ENCODE measurements at regions not wholly inside any gene's neighbourhood (a gene's known extent, or its start where the extent isn't known, plus 50 kb on each side); places are given as distances from the start of the nearest gene placed in this dataset.
"Not testable (repeated sequence)": the region's sequence is repeated elsewhere in the genome, so short reads cannot be mapped to it uniquely, and the experiment has no call there.

DNA sequence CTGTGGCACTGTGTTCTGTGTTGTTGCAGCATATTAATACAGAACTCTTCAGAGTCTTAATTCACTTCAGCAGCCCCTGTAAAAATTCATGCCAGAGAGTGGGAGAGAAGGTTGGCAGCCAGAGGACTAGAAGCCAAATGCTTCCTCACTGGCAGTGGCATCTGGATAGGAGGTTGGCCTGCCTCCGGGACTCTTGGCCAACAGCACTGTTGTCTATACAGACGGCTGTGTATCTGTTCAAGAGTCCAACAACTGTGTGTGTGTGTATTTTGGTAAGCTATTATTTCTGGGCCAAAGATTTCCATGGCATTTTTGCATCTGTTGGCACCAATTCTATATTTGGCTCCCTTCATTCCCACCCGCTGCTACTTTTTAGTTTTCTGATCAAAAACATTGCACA, 156.0 kb upstream of the SOX2 start:
- intact Hi-C loops (cut with DNase I) = no loop called here

DNA sequence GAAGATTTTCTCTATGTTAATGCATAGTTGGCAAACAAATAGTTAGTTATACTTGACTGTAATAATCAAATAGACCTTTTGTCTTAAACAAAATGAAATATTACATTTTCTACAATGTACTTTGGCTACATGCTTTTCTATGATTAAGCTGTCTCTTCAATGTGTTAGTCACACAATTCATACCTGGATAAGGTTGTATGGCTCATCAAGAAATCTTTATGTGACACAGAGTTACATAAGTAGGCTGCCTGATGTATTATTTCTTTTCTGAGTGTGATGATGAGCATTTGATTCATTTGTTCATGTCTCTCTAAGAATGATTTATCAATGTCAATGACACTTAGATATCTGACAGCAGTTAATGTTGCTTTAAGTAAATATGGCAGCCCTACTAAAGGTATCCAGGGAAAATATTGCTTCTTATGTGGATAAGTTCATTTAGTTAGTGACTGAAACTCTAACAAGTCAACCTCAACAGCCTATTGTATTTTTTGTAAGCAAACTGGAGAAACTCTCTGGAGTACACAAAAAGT, 157.4 kb upstream of the SOX2 start:
- no peak for ATAC-seq
- no peak for DNase-seq
- intact Hi-C loops (cut with DNase I) = no loop called here

More for the DNA sequence above, 156.0 kb upstream of the SOX2 start:
- no peak for DNase-seq
- no peak for ATAC-seq

DNA sequence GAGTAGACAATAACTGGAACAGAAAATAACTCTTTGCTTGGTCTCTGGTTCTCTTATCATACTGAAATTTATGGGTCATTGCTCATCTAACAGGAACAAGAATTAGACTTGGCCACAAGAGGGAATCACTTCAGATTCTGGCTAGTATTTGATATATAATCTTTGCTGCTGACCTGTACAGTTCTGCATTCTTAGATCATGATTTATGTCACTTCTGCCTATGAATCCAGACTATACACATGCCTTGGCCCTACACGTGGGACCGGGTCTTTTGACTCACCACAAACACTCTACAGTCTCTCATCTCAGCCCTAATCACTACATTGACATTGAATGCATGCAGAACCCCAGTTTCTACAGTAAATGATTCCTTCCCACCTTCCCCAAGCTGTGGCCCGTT, 162.5 kb upstream of the SOX2 start:
- ATAC-seq (no peak), DNase-seq (no peak)
- intact Hi-C loops (cut with DNase I) = no loop called here

DNA sequence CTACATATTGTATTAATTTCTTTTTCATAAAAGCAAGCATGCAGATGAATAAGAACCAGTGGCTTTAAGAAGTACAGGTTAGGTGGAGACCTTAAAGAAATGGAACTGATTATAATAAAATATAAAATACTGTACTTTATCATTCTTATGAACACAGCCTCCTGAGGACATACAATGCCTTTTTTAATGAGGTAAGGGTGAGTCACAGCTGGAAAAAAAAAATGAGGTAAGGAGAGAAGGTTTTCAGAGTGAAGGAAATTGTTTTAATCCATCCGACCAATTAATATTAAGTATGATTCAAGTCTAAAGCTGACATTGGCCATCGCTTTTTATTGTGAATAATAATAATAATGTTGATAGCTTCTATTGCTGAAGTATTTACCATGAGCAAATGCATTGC, 170.3 kb upstream of the SOX2 start:
- intact Hi-C loops (cut with DNase I) = no loop called here
- DNase-seq = no peak
- no peak for ATAC-seq

DNA sequence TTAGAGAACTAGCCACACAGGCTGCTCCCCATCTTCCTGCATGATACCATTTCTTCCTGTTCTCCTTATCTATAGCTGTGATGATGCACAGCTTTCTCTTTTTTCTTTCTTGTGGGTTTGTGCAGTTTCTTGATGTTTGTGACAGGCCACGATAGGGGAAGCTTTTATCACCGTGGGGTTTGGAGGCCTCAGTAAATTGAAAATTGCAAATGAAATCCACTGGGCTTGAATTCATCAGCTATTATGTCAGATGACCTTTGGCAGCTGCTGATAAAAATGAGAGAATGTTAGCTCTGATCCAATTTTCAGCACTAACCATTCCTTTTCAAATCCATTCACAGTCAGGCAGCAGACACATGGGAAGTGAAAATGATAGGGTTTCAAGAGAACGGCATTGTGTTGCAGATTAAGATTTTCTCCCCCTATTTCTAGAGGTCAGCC, 176.9 kb upstream of the SOX2 start:
- ATAC-seq (no peak), DNase-seq (no peak)
- intact Hi-C loops (cut with DNase I) = no loop called here

DNA sequence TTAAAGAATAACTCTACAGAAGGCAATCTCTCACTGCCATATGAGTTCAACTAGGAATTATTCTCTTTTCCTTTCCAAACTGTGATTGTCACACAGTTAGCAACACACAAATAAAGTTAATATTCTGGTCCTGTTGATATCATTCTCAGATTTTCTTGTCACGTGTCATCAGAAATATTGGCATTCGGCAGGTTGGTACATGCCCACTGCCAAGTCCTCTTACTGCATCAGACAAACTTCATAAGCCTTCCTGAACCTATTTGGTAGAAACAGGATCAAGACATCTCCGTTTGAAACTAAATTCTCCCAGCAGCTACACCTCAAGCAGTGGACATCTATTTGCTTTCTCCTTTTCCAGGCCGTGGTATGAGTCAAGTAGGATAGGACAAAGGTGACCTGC, 177.9 kb upstream of the SOX2 start:
- intact Hi-C loops (cut with DNase I) = no loop called here
- DNase-seq (no peak), ATAC-seq (no peak)

DNA sequence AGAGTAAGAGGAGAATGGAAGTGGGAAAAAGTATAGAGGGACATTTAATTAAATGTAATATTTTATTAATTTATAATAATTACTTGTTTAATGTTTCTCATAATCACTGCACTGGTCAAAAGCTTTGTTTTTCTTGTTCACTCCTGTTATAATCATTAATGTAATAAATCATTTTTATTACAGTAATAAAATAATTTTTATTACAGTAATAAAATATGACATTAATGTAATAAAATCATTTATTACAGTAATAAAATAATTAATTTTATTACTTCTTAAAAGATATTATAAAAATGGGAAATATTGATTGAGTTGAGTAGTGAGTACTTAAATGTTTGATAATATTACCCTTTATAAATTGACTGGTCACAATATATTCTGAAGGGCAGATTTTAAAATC, 181.1 kb upstream of the SOX2 start:
- no peak for ATAC-seq
- intact Hi-C loops (cut with DNase I) = no loop called here

DNA sequence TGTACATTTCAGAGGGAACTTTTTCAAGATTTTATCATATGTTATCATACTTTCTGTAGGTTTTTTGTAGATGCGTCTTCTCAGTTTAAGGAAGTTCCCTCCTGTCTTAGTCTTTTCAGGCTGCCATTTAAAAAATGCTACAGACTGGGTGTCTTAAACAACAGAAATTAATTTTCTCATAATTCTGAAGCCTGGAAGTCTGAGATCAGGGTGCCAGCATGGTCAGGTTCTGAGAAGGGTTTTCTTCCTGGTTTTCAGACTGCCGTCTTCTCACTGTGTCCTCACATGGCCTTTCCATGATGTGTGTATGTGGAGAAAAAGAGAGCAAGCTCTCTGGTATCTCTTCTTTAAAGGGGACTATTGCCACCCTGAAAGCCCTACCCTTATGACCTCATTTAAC, 189.9 kb upstream of the SOX2 start:
- DNase-seq = no peak
- intact Hi-C loops (cut with DNase I) = no loop called here
- ATAC-seq = no peak

More for the DNA sequence above, 181.1 kb upstream of the SOX2 start:
- DNase-seq = no peak

DNA sequence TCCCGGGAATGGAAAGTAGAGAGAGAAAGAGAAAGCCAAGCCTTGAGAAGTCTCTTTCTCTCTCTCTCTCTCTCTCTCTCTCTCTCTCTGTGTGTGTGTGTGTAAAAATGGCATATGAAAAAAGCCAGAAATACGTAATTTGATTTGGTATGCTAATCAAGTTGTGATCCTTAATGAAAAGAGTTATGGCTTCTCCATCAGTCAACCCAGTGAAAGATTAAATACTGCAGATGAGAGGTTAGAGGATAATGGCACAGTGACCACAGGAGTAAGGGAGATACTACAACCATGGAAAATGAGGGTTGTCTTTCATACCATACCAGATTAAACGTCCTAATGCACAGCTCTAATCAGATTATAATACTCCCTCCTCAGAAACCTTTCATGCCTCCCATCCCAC, 193.5 kb upstream of the SOX2 start:
- intact Hi-C loops (cut with DNase I) = no loop called here
- no peak for ATAC-seq
- no peak for DNase-seq

DNA sequence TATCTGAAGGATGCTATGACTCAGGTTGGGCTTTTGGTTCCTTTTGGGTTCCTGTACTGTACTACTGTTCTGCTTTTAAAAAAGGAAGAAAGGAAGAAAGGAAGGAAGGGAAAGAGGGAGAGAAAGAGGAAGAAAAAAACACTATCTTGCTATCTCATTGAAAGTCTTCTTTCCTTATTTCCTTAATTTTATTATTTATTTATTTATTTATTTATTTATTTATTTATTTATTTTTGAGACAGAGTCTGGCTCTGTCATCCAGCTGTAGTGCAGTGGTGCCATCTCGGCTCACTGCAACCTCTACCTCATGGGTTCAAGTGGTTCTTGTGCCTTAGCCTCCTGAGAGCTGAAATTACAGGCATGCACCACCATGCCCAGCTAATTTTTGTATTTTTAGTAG, 198.9 kb upstream of the SOX2 start:
- DNase-seq (no peak), ATAC-seq (no peak)
- intact Hi-C loops (cut with DNase I) = no loop called here

DNA sequence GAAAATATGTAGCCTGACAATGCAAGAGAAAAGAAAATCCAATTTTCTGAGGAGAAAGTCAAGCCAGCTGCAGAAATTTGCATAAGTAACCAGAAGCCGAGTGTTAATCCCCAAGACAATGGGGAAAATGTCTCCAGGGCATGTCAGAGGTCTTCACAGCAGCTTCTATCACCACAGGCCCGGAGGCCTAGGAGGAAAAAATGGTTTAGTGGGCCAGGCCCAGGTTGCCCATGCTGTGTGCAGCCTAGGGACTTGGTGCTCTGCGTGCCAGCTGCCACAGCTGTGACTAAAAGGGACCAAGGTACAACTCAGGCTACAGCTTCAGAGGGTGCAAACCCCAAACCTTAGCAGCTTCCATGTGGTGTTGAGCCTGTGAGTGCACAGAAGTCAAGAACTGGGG, 201.2 kb upstream of the SOX2 start:
- ATAC-seq = no peak
- DNase-seq = no peak
- intact Hi-C loops (cut with DNase I) = no loop called here

DNA sequence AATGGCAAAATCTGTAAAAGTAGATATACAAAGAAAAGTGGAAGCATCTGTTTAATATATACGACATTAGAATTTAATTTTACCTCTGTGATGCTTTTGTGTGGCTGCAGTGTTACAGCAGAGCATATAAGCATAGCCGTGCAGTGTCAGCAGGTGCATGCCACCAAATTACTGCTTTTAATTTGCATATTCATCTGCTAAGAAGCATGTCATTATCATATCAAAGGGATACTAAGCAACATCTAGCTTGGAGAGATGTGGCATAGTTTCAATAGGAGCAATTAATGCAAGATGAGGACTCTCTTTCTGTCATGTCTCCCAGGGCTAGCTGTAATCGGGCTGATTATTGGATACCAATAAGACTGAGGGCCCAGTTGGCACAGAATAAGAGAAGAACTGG, 214.4 kb upstream of the SOX2 start:
- ATAC-seq (no peak), DNase-seq (no peak)
- intact Hi-C loops (cut with DNase I) = no loop called here

DNA sequence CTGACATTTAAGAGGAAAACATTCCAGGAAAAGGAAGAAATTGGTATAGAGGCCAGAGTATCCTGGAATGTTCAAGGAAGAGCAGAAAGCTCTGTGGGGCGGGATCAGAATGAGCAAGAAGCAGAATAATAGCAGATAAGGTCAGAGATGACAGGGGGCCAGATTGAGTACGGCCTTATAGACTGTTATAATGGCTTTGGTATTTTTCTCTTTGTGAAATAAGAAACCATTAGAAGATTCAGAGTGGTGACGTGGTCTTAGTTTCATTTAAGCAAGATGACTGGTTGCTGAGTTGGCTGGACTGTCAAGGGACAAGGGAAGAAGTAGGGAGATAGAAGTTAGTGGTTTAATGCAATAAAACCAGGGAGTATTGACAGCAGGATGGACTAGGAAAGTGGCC, 218.3 kb upstream of the SOX2 start:
- ATAC-seq (no peak), DNase-seq (no peak)
- intact Hi-C loops (cut with DNase I) = no loop called here

DNA sequence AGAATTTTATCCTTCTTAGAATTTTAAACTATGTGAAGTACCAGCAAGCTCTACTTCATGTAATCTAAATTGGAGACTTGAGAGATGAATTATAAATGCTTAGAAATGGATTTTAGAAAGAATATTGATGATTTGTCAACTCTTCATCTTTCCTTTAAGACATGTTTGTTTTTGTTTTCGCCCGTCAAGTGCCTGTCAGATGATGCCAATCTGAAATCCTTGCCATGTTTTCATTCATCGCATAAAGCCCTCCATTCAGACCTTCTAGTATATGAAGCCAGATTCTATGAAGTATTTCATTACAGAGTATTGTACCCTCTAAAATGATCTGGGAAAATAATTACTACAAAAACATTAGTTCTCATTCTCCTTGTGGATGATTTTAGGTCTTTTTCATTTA, 223.2 kb upstream of the SOX2 start:
- intact Hi-C loops (cut with DNase I) = no loop called here
- ATAC-seq (no peak), DNase-seq (no peak)

DNA sequence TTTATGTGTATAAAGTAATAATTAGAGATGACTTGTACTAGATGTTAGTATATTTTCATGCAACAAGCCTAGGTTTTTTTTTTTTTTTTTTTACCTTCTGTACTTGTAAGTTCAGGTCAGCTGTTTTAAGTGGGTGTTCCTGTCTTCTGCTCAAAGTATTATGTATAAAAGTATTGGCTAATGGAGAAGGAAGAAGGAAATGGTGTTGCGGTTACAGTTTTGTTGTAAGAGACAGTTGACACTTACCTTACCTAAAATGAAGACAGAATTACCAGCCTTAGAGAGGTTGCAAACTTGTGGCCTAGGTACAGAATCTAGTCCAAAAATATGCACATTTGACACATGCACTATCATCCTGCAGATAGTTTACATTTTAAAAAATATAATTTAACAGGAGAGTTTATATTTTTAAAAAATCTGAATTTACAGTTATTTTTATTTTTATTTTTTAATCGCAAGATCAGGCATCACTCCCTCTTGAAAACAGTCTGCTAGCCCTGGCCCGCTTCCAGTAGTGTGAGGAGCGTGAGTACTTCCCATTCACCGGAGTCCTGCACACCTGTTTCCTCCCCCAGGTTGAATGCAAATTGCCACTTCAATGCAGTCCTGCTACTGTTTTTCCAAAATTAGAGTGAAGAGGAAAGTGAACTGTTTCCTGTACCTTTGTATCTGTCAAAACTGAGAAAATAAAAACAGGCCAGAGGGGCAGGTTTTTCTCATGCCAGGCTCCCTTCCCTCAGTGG, 224.3 kb upstream of the SOX2 start:
- no peak for DNase-seq
- ATAC-seq = no peak
- intact Hi-C loops (cut with DNase I) = no loop called here

DNA sequence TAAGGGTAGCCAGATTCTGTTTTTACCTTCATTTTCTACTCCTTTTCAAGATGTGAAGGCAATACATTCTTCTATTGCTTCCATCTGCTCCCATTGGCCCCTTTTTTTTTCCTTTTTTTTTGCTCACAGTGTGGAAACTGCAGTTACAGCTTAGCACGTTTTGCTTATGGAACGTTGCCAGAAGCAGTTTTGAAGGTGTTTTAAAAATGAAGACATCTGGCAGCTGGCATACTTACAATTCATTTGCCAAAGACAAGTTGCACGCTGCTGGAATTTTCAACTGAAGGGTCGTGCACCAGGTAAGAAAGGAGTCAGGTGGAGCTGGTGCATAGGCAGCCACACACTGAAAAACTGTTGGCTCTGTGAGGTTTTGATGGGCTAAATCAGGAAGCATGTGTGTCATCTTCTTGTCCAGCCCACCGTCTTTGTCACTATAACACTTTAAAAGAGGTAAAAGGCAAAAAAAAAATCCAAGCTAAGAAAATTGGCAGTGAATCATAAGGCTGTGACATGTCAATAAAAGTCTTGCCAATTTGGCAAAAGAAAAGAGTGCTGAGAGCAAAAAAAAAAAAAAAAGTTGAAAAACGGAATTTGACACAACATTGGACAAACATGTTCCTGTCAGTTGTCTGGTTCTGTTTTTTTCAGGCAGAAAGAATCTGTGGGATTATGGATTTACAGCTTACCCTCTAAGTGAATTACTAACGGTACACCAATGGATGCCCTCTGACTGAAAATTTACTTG, 225.4 kb upstream of the SOX2 start:
- ATAC-seq (no peak), DNase-seq (no peak)
- intact Hi-C loops (cut with DNase I) = no loop called here

DNA sequence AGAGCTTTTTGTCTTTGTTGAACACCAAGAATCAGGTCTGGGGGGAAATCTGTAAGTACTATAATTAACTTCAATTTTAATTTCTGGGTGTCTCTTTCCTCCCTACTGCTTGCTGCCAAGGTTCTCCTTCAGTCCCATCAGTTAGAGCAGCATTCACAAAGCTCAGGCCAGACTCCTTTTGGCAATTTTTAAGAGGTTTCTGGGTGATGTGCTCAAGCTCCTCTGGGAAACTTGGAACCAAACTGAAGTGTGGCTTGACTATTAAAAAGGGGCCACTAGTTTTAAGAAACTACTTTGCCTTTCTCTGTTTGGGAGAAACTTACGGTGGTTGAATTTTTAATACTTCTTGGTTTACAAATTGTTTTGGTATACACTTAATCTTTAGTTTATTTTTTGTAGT, 227.7 kb upstream of the SOX2 start:
- DNase-seq (no peak), ATAC-seq (no peak)
- intact Hi-C loops (cut with DNase I) = no loop called here

DNA sequence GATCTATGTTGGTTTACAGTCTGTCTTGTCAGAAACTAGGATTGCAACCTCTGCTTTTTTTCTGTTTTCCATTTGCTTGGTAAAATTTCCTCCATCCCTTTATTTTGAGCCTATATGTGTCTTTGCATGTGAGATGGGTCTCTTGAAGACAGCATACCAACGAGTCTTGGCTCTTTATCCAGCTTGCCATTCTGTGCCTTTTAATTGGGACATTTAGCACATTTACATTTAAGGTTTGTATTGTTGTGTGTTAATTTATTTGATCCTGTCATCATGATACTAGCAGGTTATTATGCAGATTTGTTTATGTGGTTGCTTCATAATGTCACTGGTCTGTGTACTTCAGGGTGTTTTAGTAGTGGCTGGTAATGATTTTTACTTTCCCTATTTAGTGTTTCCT, 236.6 kb upstream of the SOX2 start:
- not testable (repeated sequence) for DNase-seq, ATAC-seq

DNA sequence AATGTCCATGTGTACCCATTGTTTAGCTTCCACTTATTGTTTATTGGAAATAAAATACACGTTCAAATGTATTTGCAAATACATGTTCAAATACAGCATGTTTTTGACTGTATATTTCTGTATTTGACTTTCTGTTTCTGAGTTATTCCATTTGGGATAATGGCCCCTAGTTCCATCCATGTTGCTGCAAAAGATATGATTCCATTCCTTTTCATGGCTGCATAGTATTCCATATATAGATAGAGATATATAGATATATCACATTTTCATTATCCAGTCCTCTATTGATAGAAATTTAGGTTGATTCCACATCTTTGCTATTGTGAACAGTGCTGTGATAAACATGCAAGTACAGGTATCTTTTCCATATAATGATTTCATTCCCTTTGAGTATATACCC, 241.4 kb upstream of the SOX2 start:
- intact Hi-C loops (cut with DNase I) = no loop called here
- DNase-seq (no peak), ATAC-seq (no peak)

More for the DNA sequence above, 236.6 kb upstream of the SOX2 start:
- intact Hi-C loops (cut with DNase I) = not testable (repeated sequence)

DNA sequence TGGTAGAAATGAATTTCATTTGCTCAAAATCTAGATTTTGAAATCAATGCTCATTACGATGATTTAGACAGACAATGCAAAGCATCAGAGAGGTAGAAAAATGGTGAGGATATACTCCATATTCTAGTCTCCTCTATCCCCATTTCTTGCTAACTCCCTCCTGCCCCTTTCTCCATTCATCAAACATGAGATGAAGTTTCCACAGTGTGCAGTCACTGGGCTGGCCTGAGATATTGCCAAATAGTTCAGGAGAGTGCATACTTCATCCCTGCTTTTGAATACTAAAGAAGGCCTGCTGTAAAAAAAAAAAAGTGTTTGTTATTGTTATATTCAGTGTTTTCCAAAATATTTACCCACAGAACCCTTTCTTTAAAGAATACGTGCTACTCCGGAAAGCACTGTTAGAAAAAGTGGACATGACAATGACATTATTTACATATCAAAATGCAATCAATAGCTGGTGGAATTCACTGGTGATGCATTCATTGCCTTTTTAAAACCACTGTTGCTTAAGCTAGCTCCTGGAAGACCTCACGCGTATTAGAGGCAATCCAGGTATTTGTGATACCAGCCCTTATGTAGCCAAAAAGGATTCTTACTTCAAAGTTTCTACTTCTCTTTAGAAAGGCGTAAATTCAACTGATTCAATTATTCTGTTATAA, 247.6 kb upstream of the SOX2 start:
- DNase-seq = no peak
- no peak for ATAC-seq
- intact Hi-C loops (cut with DNase I) = no loop called here
